GM06990 (cell line): ENCODE measurements at regions not wholly inside any gene's neighbourhood (a gene's known extent, or its start where the extent isn't known, plus 50 kb on each side); places are given as distances from the start of the nearest gene placed in this dataset.

Source experiments
- DNase-seq: peaks from one replicate; pipeline ENCODE4 v3.0.0-alpha.2; 2011; ENCODE audit not compliant: insufficient read length; ENCODE audit errors: extremely low read depth
- H3K27me3 ChIP-seq: replicated peaks from 2 replicates; pipeline ENCODE4 v1.6.0; 2011; ENCODE audit warnings: low read length; ENCODE audit not compliant: control insufficient read depth, insufficient read depth
- H3K36me3 ChIP-seq: 2 replicates; pipeline ENCODE4 v1.5.1; 2011; ENCODE audit warnings: low read length; ENCODE audit not compliant: control insufficient read depth, insufficient read depth
- H3K4me3 ChIP-seq: replicated peaks from 2 replicates; pipeline ENCODE4 v1.5.1; 2011; ENCODE audit warnings: low read depth, mild to moderate bottlenecking, control low read depth, low read length
- TF ChIP-seq, protein P1 (sequence below): IDR thresholded peaks from 2 replicates; pipeline ENCODE4 v1.5.1; 2011; ENCODE audit warnings: low read length, control low read depth, mild to moderate bottlenecking, inconsistent platforms; ENCODE audit not compliant: insufficient read depth, poor library complexity, severe bottlenecking

DNA sequence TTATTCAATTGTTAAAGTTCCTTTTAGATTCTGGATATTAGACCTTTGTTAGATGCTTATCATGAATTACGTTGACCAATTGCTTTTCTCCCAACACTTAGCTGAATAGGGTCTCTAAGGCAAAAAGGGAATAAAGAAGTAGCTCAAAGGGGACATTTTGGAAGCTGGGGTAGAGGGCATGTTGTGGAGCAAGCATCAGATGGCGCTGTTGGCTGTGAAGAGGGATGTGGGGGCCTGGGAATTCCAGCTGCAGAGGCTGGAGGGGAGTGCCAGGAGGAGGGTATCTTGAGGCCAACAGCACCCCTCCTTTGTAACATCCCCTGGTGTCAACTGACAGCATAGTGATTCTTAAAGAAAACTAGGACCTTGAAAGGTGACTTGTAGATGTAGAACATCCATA lies 198.2 kb downstream of the ADCYAP1 start:
- no peak overlapping the region for H3K4me3 ChIP-seq
- H3K27me3 ChIP-seq: no peaks in the 10 kb centered on the region
- DNase-seq: no peak
- TF ChIP-seq, protein P1, sequence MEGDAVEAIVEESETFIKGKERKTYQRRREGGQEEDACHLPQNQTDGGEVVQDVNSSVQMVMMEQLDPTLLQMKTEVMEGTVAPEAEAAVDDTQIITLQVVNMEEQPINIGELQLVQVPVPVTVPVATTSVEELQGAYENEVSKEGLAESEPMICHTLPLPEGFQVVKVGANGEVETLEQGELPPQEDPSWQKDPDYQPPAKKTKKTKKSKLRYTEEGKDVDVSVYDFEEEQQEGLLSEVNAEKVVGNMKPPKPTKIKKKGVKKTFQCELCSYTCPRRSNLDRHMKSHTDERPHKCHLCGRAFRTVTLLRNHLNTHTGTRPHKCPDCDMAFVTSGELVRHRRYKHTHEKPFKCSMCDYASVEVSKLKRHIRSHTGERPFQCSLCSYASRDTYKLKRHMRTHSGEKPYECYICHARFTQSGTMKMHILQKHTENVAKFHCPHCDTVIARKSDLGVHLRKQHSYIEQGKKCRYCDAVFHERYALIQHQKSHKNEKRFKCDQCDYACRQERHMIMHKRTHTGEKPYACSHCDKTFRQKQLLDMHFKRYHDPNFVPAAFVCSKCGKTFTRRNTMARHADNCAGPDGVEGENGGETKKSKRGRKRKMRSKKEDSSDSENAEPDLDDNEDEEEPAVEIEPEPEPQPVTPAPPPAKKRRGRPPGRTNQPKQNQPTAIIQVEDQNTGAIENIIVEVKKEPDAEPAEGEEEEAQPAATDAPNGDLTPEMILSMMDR: no peak
- no peaks in the 10 kb centered on the region for H3K36me3 ChIP-seq

DNA sequence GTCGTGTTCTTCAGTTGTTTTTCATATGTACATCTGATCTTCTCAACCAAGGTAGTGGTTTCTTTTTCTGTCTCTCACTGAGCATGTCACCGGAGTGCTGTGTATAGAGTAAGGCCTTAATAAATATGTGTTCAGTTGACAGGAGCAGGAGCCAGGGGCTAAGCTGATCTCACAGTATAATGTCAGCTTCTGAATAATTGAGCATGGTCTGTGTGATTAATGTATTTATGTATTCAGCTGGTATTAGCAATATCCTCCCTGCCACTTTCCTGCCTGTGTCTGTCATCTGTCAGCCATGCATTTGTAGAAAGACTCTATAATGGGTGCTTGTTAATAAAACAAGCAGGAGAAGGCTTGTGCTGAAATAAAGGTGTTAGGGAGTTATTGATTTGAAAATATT lies 198.9 kb downstream of the ADCYAP1 start:
- no peaks in the 10 kb centered on the region for H3K36me3 ChIP-seq
- H3K27me3 ChIP-seq: no peaks in the 10 kb centered on the region
- DNase-seq: no peak

DNA sequence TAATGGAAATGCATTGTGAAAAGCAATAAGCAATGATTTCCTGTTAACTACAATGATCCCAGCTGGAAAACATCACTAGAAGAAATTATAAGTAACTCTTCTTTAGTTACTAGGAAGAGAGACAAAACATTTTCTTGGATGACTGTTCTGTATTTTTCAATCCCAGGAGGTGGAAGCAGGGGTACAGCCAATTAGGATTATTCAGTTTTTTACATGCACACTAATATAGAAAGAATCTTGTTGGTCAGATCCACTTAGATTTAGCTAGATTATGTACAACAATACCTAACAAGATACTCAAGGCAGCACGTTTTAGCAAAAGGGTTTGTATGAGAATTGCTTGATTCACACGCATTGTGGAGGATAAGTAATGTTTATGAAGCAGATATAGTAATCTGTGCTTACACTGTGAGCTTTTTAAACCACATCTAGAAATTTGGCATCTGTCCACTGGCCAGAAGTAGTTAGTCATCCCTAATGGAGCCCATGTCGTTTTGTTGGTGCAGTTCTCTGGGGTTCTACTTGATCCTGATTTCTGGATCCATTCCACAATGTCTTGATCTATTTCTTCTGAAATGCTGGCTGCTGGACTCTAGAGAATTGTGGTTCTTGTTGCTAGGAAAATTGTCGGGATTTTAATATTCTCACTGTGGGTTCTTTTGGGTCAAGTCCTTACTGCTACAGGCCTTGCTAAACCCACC lies 199.7 kb downstream of the ADCYAP1 start:
- H3K4me3 ChIP-seq: no peak overlapping the region
- DNase-seq: no peak
- TF ChIP-seq, protein P1: no peak
- H3K27me3 ChIP-seq: no peaks in the 10 kb centered on the region
- no peaks in the 10 kb centered on the region for H3K36me3 ChIP-seq

More for the DNA sequence above, 198.9 kb downstream of the ADCYAP1 start:
- TF ChIP-seq, protein P1: no peak
- no peak overlapping the region for H3K4me3 ChIP-seq

DNA sequence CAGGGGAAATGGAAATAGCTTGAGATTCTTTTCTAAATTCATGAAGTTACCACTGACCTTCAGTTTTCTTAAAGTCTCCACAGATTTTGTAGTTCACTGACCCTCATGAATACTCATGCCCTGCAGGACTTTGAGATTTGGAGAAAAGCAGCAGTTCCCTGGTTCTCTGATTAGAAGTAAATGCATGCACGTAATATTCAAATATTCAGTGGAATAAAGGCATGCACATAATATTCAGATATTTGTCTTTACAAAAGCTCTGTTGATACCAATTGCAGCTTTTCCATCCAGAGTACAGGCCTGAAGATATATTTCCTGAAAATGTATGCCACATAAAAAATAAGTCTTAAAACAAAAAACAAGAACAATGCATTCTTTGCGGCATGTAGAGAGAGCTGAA lies 219.8 kb downstream of the ADCYAP1 start:
- no peaks in the 10 kb centered on the region for H3K27me3 ChIP-seq

DNA sequence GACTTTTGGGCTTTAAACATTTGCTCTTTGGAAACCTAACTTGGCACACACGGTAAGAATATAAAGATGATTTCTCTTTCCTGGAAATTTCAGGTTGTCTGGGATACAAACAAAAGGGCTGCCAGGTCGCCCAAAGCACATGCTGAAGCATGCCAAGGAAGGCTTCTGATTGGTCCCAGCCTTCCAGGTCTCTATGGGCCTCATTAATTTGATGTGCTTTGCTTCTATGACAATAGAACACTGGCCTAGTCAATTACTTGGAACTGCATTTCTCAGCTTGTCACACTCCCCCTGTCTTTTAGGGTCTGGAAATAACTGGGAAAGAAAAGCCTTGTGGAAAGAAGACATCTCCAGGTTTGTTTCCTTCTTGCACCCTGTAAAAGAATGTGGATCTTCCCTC lies 228.9 kb downstream of the ADCYAP1 start:
- Histone ChIP-seq H3K4me3 (no peak overlapping the region), H3K27me3 (no peaks in the 10 kb centered on the region), H3K36me3 (no peaks in the 10 kb centered on the region)
- TF ChIP-seq, protein P1: no peak
- no peak for DNase-seq

More for the DNA sequence above, 219.8 kb downstream of the ADCYAP1 start:
- H3K4me3 ChIP-seq: no peak overlapping the region
- no peak for DNase-seq
- H3K36me3 ChIP-seq: no peaks in the 10 kb centered on the region
- TF ChIP-seq, protein P1: no peak

DNA sequence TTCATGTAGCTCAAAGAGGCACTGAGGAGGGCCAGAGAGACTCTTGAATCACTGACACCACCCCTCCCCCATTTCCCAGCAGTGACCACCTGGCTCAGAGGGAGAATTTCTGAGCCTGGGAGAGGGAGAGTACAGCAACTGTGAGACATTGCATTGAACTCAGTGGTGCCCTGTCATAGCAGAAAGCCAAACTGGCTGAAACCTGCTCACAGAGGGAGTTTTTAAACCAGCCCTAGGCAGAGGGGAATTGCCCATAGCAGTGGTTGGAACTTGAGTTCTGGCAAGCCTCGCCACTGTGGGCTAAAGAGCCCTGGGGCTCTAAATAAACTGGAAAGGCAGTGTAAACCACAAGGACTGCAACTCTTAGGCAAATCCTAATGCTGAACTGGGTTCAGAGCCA lies 243.1 kb downstream of the ADCYAP1 start:
- DNase-seq: no peak
- TF ChIP-seq, protein P1: no peak
- Histone ChIP-seq H3K27me3 (no peaks in the 10 kb centered on the region), H3K4me3 (no peak overlapping the region), H3K36me3 (no peaks in the 10 kb centered on the region)
